PFSK-1 (cell line): ENCODE measurements at regions not wholly inside any gene's neighbourhood (a gene's known extent, or its start where the extent isn't known, plus 50 kb on each side); places are given as distances from the start of the nearest gene placed in this dataset.

Experiments used
- REST ChIP-seq, 2 experiments: IDR thresholded peaks; 2 replicates each; pipeline versions ENCODE4 v1.6.1 to v1.8.0; 2011 to 2012; ENCODE audit warnings: low read depth in 2 of 2, low read length in 2 of 2, control low read depth in 1 of 2, inconsistent platforms in 1 of 2, mild to moderate bottlenecking in 1 of 2, moderate library complexity in 1 of 2; ENCODE audit not compliant: insufficient read depth in 1 of 2
- SIN3A ChIP-seq: IDR thresholded peaks from 2 replicates; pipeline ENCODE4 v1.6.1; 2012; ENCODE audit warnings: mild to moderate bottlenecking, low read length, moderate library complexity, borderline replicate concordance; ENCODE audit not compliant: insufficient read depth

GRCh38 chr10:107576746-107577145, 412.2 kb upstream of the SORCS1 start:
- TF ChIP-seq SIN3A (no peak), REST (IDR thresholded peaks at IDR 0.05; ENCODE audit: insufficient read depth in 1 of 2, low read depth in 2 of 2, low read length in 2 of 2) (no peak)
